Astrocyte of the cerebellum (primary cell): ENCODE measurements at regions not wholly inside any gene's neighbourhood (a gene's known extent, or its start where the extent isn't known, plus 50 kb on each side); places are given as distances from the start of the nearest gene placed in this dataset.

Source experiments
- DNase-seq: peaks from one replicate; pipeline ENCODE4 v3.0.0-alpha.2; 2011; ENCODE audit warnings: low read depth
- H3K4me3 ChIP-seq: 2 replicates; pipeline ENCODE4 v1.5.1; 2011; ENCODE audit warnings: mild to moderate bottlenecking, low read depth, low read length, moderate library complexity
- CTCF ChIP-seq: IDR thresholded peaks from 2 replicates; pipeline ENCODE4 v1.5.1; 2012; ENCODE audit warnings: low read length, low read depth, moderate library complexity, mild to moderate bottlenecking; ENCODE audit errors: missing control alignments
- in situ Hi-C: cut with HindIII; loops from 2 replicates; pipeline ENCODE4 v1.10.0; 2017; ENCODE audit warnings: low sequenced_read_pairs

DNA sequence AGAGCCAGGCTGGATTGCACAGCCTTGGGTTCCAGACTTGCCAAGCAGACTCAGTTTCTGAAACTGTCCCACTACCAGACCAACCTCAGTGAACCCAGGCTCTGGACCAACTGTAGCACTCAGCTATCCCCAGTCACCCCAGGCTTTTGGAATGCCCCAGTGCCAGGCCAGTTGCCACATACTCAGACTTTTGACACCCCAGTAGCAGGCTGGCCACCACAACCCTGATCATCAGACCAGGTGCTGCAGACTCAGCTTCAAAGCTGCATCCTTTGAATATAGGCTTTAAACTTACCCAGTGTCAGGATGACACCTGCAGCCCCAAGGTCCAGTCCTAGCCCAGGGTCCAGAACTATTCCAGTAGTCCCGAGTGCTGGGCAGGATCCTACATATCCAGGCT, 1389.9 kb downstream of the ARAP2 start:
- H3K4me3 ChIP-seq = no peak overlapping the region
- TF ChIP-seq CTCF = no peak
- no peak for DNase-seq
- in situ Hi-C loops = no loop called here

DNA sequence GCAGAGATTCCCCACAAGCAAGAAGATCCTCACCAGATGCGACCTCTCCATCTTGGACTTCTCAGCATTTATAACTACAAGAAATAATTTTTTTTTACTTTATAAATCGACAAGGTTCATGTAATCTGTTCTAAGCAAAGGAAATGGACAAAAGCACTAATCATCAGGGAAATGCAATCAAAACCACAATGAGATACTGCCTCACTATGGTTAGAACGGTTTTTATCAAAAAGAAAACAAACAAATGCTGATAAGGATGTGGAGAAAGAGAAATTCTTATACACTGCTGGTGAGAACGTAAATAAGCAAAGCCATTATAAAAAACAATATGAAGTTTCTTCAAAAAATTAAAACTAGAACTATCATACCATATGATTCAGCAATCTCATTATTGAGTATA, 1382.6 kb downstream of the ARAP2 start:
- in situ Hi-C loops = no loop called here
- TF ChIP-seq CTCF = no peak
- no peak for DNase-seq
- no peak overlapping the region for H3K4me3 ChIP-seq

DNA sequence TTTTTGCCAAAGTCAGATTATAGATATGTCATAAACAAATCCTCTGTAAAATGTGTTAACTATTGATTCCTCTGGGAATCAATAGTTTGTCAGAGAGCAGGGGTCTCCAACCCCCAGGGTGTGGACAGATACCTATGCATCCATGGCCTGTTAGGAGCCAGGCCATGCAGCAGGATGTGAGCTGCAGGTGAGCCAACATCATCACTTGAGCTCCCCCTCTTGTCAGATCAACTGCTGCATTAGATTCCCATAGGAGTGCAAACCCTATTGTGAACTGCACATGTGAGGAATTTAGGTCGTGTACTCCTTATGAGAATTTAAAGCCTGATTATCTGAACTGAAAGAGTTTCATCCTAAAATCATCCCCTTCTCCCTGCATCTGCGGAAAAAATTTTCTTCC, 1365.4 kb downstream of the ARAP2 start:
- no peak overlapping the region for H3K4me3 ChIP-seq
- in situ Hi-C loops = no loop called here
- DNase-seq = no peak
- no peak for TF ChIP-seq CTCF

GRCh38 chr4:34880246-34880645, 1364.1 kb downstream of the ARAP2 start:
- no peak for TF ChIP-seq CTCF
- in situ Hi-C loops = no loop called here
- DNase-seq = no peak
- H3K4me3 ChIP-seq = no peak overlapping the region

DNA sequence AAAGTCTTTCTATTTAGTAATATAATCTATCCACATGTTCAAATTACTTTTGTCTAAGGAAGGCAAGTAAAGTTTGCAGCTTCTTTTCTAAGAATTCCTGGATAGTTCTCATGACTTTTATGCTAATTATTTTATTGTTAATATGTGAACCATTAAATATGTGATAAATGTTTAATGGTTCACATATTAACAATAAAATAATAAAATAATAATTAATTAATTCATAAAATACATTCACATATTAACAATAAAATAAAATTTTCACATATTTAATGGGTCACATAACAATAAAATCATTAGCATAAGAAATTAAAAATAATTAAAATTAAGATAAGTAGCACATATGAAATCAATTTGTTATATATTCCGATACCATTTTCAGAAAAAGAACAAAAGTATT, 1352.4 kb downstream of the ARAP2 start:
- no peak for DNase-seq
- H3K4me3 ChIP-seq = no peak overlapping the region
- no peak for TF ChIP-seq CTCF
- in situ Hi-C loops = no loop called here

- no peak for DNase-seq
- in situ Hi-C loops = no loop called here
- no peak for TF ChIP-seq CTCF
- H3K4me3 ChIP-seq = no peak overlapping the region
Measured at GRCh38 chr4:34893382-34893781, 1350.9 kb downstream of the ARAP2 start.

DNA sequence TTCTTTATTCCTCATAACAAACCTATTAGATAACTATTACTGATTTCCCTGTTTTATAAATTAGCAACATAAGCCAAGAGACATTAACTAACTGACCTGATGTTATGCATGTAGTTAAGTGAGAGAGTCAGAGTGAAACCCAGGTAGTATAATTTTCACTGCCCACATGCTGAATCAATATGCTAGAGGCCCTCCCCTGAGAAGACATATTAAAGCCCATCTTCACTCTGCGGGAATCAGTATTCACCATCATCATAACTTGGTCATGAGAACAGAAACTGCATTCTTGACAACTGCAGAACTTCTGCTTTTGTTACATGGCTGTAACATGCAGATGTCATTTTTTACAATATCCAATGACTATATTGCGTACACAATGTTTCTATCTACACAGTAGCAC, 1324.3 kb downstream of the ARAP2 start:
- TF ChIP-seq CTCF = no peak
- DNase-seq = no peak
- in situ Hi-C loops = no loop called here
- no peak overlapping the region for H3K4me3 ChIP-seq
